ENCODE measurements at regions not wholly inside any gene's neighbourhood (a gene's known extent, or its start where the extent isn't known, plus 50 kb on each side); places are given as distances from the start of the nearest gene placed in this dataset.
A peak's percentile ranks its signal among the peaks of the same experiment; 100 is the strongest.

- H3K79me2 ChIP-seq (ENCODE audit: low read length) = no peaks in the 10 kb centered on the region
- TF ChIP-seq EZH2 (optimal IDR thresholded peaks at IDR 0.05; ENCODE audit: low read depth, low read length) = no peak
- no peak for TF ChIP-seq EZH2phosphoT487 (IDR thresholded peaks at IDR 0.05; ENCODE audit: low read length)
- TF ChIP-seq CTCF (IDR thresholded peaks at IDR 0.05; ENCODE audit: low read length) = no peak
- H3K27me3 ChIP-seq (replicated peaks; ENCODE audit: insufficient read depth, low read length) = no peaks in the 10 kb centered on the region
- no peaks in the 10 kb centered on the region for H4K20me1 ChIP-seq (ENCODE audit: insufficient read depth, low read length)
- no peaks in the 10 kb centered on the region for H3F3A ChIP-seq (ENCODE audit: insufficient read depth, low read length)
- H3K4me3 ChIP-seq (ENCODE audit: low read length) = no peak overlapping the region
- no peaks in the 10 kb centered on the region for H3K9me3 ChIP-seq (replicated peaks; ENCODE audit: insufficient read depth, low read length)
- H3K27ac ChIP-seq (ENCODE audit: low read length) = no peak overlapping the region
- no peaks in the 10 kb centered on the region for H3K9me2 ChIP-seq (replicated peaks; ENCODE audit: insufficient read depth, low read length)
- no peaks in the 10 kb centered on the region for H3K36me3 ChIP-seq (replicated peaks; ENCODE audit: insufficient read depth, low read length)
- no peaks in the 10 kb centered on the region for H3K4me1 ChIP-seq (ENCODE audit: low read length)
- DNase-seq = peak; percentile 66
- H2AFZ ChIP-seq (ENCODE audit: low read length) = no peak overlapping the region
- H3K4me2 ChIP-seq (ENCODE audit: low read depth, low read length) = no peak overlapping the region
- H3K9ac ChIP-seq (ENCODE audit: low read length) = no peak overlapping the region
Observed at GRCh38 chr9:81335879-81336421, 353.4 kb downstream of the TLE1 start.

GRCh38 chr9:81321551-81321950 lies 367.8 kb downstream of the TLE1 start:
- Histone ChIP-seq H3F3A (ENCODE audit: insufficient read depth, low read length) (no peaks in the 10 kb centered on the region), H3K79me2 (ENCODE audit: low read length) (no peaks in the 10 kb centered on the region)
- TF ChIP-seq EZH2 (optimal IDR thresholded peaks at IDR 0.05; ENCODE audit: low read depth, low read length) = no peak
- TF ChIP-seq CTCF (IDR thresholded peaks at IDR 0.05; ENCODE audit: low read length) = no peak
- no peak for TF ChIP-seq EZH2phosphoT487 (IDR thresholded peaks at IDR 0.05; ENCODE audit: low read length)

GRCh38 chr9:81320909-81321482 lies 368.4 kb downstream of the TLE1 start:
- H4K20me1 ChIP-seq (ENCODE audit: insufficient read depth, low read length) = no peaks in the 10 kb centered on the region
- no peaks in the 10 kb centered on the region for H3K9me2 ChIP-seq (replicated peaks; ENCODE audit: insufficient read depth, low read length)
- H3K9ac ChIP-seq (ENCODE audit: low read length) = no peak overlapping the region
- DNase-seq = no peak
- H2AFZ ChIP-seq (ENCODE audit: low read length) = no peak overlapping the region
- no peak overlapping the region for H3K4me3 ChIP-seq (ENCODE audit: low read length)
- no peaks in the 10 kb centered on the region for H3K36me3 ChIP-seq (replicated peaks; ENCODE audit: insufficient read depth, low read length)
- no peaks in the 10 kb centered on the region for H3K79me2 ChIP-seq (ENCODE audit: low read length)
- H3K27me3 ChIP-seq (replicated peaks; ENCODE audit: insufficient read depth, low read length) = no peaks in the 10 kb centered on the region
- H3K9me3 ChIP-seq (replicated peaks; ENCODE audit: insufficient read depth, low read length) = no peaks in the 10 kb centered on the region
- H3K4me2 ChIP-seq (ENCODE audit: low read depth, low read length) = no peak overlapping the region
- H3K4me1 ChIP-seq (ENCODE audit: low read length) = no peaks in the 10 kb centered on the region
- TF ChIP-seq EZH2phosphoT487 (IDR thresholded peaks at IDR 0.05; ENCODE audit: low read length) (no peak), CTCF (IDR thresholded peaks at IDR 0.05; ENCODE audit: low read length) (no peak), EZH2 (optimal IDR thresholded peaks at IDR 0.05; ENCODE audit: low read depth, low read length) (no peak)
- no peaks in the 10 kb centered on the region for H3F3A ChIP-seq (ENCODE audit: insufficient read depth, low read length)
- no peak overlapping the region for H3K27ac ChIP-seq (ENCODE audit: low read length)

More at GRCh38 chr9:81321551-81321950, 367.8 kb downstream of the TLE1 start:
- H3K9me3 ChIP-seq (replicated peaks; ENCODE audit: insufficient read depth, low read length) = no peaks in the 10 kb centered on the region
- no peaks in the 10 kb centered on the region for H3K36me3 ChIP-seq (replicated peaks; ENCODE audit: insufficient read depth, low read length)
- no peaks in the 10 kb centered on the region for H3K27me3 ChIP-seq (replicated peaks; ENCODE audit: insufficient read depth, low read length)
- H3K4me3 ChIP-seq (ENCODE audit: low read length) = no peak overlapping the region
- no peak overlapping the region for H2AFZ ChIP-seq (ENCODE audit: low read length)
- no peak for DNase-seq
- no peak overlapping the region for H3K27ac ChIP-seq (ENCODE audit: low read length)
- no peak overlapping the region for H3K4me2 ChIP-seq (ENCODE audit: low read depth, low read length)
- no peak overlapping the region for H3K9ac ChIP-seq (ENCODE audit: low read length)
- H3K4me1 ChIP-seq (ENCODE audit: low read length) = no peaks in the 10 kb centered on the region
- H3K9me2 ChIP-seq (replicated peaks; ENCODE audit: insufficient read depth, low read length) = no peaks in the 10 kb centered on the region
- H4K20me1 ChIP-seq (ENCODE audit: insufficient read depth, low read length) = no peaks in the 10 kb centered on the region
